ENCODE measurements at regions not wholly inside any gene's neighbourhood (a gene's known extent, or its start where the extent isn't known, plus 50 kb on each side); places are given as distances from the start of the nearest gene placed in this dataset.

DNA sequence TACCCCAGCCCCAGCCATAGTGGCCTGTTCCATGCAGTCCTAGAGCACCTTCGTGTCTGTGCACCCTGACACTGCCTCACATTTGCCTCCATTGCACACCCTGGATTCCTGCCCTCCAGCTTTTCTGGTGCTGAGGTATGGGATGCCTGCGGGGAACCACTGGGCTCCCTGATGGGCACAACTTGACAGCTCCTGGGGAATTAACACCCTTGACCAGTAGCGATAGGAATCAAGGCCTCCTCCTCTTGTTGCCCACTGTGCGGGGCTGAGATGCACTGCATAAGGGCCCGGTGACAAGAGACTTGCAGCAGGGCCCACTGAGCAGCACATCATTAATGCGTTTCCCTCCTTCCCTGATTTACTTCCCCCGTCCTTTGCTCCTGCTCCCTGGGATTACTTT is 235.6 kb upstream of the MOCS1 start:
- H3K27me3 Mint-ChIP-seq: peaks cover 10% of the 10 kb centered on the region
- H3K27ac Mint-ChIP-seq: no peak overlapping the region
- H3K9me3 Mint-ChIP-seq: no peaks in the 10 kb centered on the region
- no peaks in the 10 kb centered on the region for H3K36me3 Mint-ChIP-seq (ENCODE audit: low read depth)
- intact Hi-C loops (cut with micrococcal nuclease): no loop called here
- CTCF ChIA-PET: no interaction called here
- no peak for ATAC-seq (ENCODE audit: low read depth)
- no peak overlapping the region for H3K4me3 Mint-ChIP-seq
- no peak for TF ChIP-seq CTCF (IDR thresholded peaks at IDR 0.05)
- no peak for DNase-seq
- POLR2A ChIA-PET: no interaction called here
- no peaks in the 10 kb centered on the region for H3K4me1 Mint-ChIP-seq

DNA sequence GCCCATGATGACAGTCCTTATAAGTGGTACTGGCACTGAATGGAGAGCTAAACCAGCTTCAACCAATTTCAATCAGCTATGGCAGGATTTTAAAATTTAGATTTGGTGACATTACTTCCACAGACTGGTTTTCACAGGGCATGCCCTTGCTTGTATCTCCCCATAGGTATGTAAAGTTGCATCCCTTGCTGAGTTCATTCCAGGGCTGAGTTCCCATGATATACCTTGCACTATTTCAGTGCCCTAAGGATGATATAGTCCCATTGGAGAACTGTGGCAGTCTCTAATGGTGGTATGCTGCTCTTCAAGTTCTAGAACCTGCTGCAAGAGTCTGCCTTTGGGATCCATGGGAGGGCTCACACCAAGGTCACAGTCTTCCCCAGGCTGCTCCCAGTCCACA is 232.7 kb upstream of the MOCS1 start:
- ATAC-seq (ENCODE audit: low read depth) (no peak), DNase-seq (no peak)
- no peak for TF ChIP-seq CTCF (IDR thresholded peaks at IDR 0.05)
- intact Hi-C loops (cut with micrococcal nuclease): no loop called here
- Mint-ChIP-seq H3K4me3 (no peak overlapping the region), H3K4me1 (no peaks in the 10 kb centered on the region), H3K9me3 (no peaks in the 10 kb centered on the region), H3K27me3 (peaks cover 10% of the 10 kb centered on the region), H3K36me3 (ENCODE audit: low read depth) (no peaks in the 10 kb centered on the region), H3K27ac (no peak overlapping the region)
- CTCF ChIA-PET: no interaction called here
- POLR2A ChIA-PET: no interaction called here

- Mint-ChIP-seq H3K27ac (no peak overlapping the region), H3K27me3 (peaks cover 8% of the 10 kb centered on the region), H3K4me3 (no peak overlapping the region), H3K4me1 (no peaks in the 10 kb centered on the region), H3K36me3 (ENCODE audit: low read depth) (no peaks in the 10 kb centered on the region), H3K9me3 (no peaks in the 10 kb centered on the region)
- CTCF ChIA-PET: no interaction called here
- no peak for TF ChIP-seq CTCF (IDR thresholded peaks at IDR 0.05)
- ATAC-seq (ENCODE audit: low read depth) (no peak), DNase-seq (no peak)
- intact Hi-C loops (cut with micrococcal nuclease): no loop called here
- POLR2A ChIA-PET: no interaction called here
Observed at GRCh38 chr6:40165036-40165709, 230.9 kb upstream of the MOCS1 start.

DNA sequence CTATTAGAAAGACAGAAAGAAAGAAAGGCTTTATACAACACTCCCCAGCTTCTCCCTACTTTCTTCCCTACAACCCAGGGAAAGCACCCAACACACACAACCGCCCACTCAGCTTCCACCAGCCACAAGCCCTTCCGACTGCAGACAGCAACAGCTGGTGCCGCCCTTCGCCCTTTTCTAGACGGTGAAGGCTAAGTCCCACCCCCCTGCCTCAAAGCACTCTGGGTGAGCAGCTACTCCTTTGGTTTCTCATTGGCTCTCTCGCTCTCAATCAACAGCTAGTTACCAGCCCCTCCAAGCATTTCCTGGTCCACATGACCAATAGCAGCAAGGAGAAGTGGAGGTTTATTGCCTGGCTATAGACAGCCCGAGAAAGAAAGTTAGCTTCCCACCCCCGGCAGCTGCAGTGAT is 230.1 kb upstream of the MOCS1 start:
- no peak for DNase-seq
- ATAC-seq (ENCODE audit: low read depth): no peak
- no peaks in the 10 kb centered on the region for H3K36me3 Mint-ChIP-seq (ENCODE audit: low read depth)
- no peak for TF ChIP-seq CTCF (IDR thresholded peaks at IDR 0.05)
- intact Hi-C loops (cut with micrococcal nuclease): no loop called here
- H3K4me1 Mint-ChIP-seq: no peaks in the 10 kb centered on the region
- no peak overlapping the region for H3K4me3 Mint-ChIP-seq
- no peaks in the 10 kb centered on the region for H3K9me3 Mint-ChIP-seq
- ChIA-PET POLR2A (no interaction called here), CTCF (no interaction called here)
- H3K27me3 Mint-ChIP-seq: peaks cover under 1% of the 10 kb centered on the region
- no peak overlapping the region for H3K27ac Mint-ChIP-seq

DNA sequence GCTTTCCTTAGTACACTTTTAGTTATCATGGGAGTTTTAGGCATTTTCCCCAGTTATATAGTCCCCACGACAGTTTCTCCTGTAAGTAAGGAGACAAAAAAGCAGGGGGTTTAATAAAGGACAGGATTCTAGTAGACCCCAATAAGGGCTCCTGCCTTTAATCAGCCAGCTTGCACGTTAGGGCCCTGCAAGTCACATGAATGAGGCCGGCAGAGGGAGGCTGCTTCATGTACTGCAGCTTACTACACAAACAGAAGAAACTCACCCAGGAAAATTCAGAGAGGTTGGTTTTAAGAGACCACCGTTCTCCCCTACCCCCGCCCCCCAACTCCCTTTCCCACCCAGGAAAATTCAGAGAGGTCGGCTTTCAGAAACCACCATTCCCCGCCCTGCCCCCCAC is 229.7 kb upstream of the MOCS1 start:
- CTCF ChIA-PET: no interaction called here
- Mint-ChIP-seq H3K4me1 (no peaks in the 10 kb centered on the region), H3K36me3 (ENCODE audit: low read depth) (no peaks in the 10 kb centered on the region), H3K9me3 (no peaks in the 10 kb centered on the region), H3K4me3 (no peak overlapping the region), H3K27me3 (no peaks in the 10 kb centered on the region), H3K27ac (no peak overlapping the region)
- ATAC-seq (ENCODE audit: low read depth) (no peak), DNase-seq (no peak)
- intact Hi-C loops (cut with micrococcal nuclease): no loop called here
- POLR2A ChIA-PET: no interaction called here
- no peak for TF ChIP-seq CTCF (IDR thresholded peaks at IDR 0.05)

Measured in activated B cell treated with CpG ODN at 0.5 μM for 24 hours (primary cell).